Right ventricle myocardium superior (tissue), 1 donor: ENCODE measurements at regions not wholly inside any gene's neighbourhood (a gene's known extent, or its start where the extent isn't known, plus 50 kb on each side); places are given as distances from the start of the nearest gene placed in this dataset.

Source experiments
- ATAC-seq: fragments of 200-7000 bp; cut with Tn5 transposase; one replicate; pipeline ENCODE4 v1.9.1; 2020; ENCODE audit warnings: mild to moderate bottlenecking; ENCODE audit not compliant: poor library complexity
- DNase-seq: peaks from one replicate; pipeline ENCODE4 v3.0.0-alpha.2; 2020
- intact Hi-C: fragments of 100-400 bp; cut with DNase I; formaldehyde crosslinking; loops from one replicate; pipeline ENCODE4 v1.11.2; 2022
- donor health status: DM: no; HTN: yes; CAD: no; lungs with severe emphysema.

DNA sequence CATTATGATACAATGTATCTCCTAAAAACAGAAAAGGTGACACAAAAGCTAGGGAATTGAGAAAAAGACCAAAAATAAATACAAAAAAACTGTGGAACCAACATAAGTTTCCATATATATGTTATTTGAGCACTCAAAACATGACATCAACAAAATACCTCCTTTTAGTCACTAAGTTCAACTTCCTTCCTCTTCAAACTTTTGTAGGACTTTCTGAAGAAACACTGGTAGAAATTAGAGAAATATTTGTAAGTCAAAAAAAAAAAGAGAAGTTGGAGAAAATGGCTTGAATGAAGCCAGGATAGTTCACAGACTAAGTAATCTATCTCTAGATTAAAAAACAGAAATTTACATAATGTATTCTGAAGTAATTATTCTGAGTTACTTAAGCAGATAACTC, 208.4 kb upstream of the ALCAM start:
- DNase-seq, result no peak
- intact Hi-C loops, result no loop called here
- ATAC-seq, result no peak

DNA sequence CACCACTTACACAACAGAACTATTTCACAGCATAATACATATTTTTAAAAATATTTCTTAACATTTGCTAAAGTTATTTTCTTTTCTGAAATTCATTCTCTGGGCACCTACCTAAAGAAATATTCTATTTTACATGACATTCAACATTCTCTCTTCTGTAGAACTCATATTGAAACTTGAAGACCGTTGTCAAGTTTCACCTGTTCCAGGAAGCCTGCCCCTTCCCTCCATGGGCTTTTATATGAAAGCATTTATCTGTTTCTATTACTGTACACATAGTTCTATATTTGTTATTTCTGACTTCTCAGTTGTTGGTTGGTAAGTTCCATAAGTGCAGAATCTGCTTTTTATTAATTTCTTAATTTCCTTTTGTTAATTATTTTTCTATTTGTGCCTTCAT, 204.3 kb upstream of the ALCAM start:
- ATAC-seq (no peak), DNase-seq (no peak)
- intact Hi-C loops, result no loop called here

- intact Hi-C loops, result no loop called here
- ATAC-seq (no peak), DNase-seq (no peak)
These were observed 199.8 kb upstream of the ALCAM start for GRCh38 chr3:105166893-105167292.

- intact Hi-C loops, result no loop called here
- peak; percentile 34 for ATAC-seq
These were observed 196.3 kb upstream of the ALCAM start for GRCh38 chr3:105170423-105170822.

DNA sequence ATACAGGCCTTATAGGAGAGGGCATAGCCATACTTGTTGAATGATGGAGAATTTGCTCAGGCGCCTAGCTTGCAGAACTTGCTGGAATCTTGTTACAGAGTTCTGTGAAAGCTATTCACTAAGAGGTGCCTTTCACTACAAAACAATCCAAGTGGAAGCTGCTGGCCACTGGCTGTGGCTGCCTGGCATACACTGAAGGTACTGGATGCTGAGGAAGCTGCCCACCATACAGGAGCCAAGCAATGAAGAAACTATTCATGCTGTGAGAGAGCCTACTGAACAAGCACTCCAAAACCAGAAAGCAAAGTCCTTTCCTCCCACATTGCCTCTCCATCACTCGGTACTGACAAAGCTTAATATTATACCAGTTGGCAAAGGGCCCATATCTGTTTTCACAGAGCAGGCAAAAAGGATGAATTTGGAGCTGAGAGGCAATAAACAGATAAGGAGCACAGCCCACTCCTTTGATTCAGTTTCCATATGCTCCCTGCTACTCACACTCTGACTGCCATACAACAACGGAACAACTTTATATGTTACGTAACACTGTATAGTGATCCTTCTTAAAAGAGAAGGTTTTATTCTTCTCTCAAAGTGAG, 192.6 kb upstream of the ALCAM start:
- DNase-seq (no peak), ATAC-seq (no peak)
- intact Hi-C loops, result no loop called here

More at GRCh38 chr3:105170423-105170822, 196.3 kb upstream of the ALCAM start:
- no peak for DNase-seq

GRCh38 chr3:105177576-105177975, 189.1 kb upstream of the ALCAM start:
- intact Hi-C loops, result no loop called here
- ATAC-seq (no peak), DNase-seq (no peak)

DNA sequence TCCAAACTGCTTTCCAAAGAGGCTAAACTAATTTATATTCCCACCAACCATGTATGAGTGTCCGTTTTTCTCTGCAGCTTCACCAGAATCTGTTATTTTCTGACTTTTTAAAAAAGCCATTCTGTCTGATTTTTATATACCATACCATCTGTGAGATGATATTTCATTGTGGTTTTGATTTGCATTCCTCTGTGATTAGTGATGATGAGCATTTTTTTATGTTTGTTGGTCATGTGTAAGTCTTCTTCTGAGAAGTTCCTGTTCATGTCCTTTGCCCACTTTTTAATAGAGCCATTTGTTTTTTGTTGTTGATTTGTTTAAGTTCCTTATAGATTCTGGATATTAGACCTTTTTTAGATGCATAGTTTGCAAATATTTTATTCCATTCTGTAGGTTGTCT, 179.4 kb upstream of the ALCAM start:
- no peak for DNase-seq
- intact Hi-C loops, result no loop called here
- ATAC-seq, result no peak

DNA sequence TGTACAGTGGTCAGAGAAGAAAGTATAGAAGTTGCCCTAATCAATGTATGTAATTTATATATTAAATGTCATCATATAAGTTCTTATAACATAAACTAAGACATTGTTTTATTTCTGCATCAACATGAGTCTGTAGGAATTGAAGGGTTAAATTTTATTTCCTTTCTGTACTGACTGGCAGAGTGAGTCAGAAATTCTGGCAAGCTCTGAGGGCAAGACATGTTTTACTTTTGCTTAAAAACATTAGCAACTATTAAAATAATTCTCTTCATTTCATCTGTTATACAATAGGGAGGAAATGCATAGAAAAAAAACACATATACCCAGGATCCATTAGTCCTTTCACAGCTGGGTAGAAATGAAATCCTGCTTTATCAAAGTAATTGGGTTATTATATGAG, 171.4 kb upstream of the ALCAM start:
- DNase-seq (no peak), ATAC-seq (no peak)
- intact Hi-C loops, result no loop called here

DNA sequence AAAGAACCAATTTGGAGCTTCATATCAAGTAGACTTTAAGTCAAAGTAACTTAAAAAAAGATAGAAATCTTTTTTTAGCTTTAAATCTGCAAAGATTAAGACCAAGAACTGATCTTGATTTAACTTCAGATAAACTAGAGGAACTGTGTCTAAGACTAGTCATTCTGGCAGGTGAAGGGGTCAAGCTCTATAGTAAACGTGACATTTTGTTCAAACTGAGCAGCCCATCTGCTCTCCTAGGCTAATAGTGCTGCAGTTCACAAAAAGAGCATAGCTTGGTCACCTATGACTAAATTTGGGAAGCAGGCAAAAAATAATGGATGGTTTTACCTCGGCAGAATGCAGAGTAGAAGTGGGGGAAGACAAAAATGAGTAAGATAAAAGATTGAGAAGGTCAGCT, 168.8 kb upstream of the ALCAM start:
- intact Hi-C loops, result no loop called here
- DNase-seq (no peak), ATAC-seq (no peak)

- DNase-seq (no peak), ATAC-seq (no peak)
- intact Hi-C loops, result no loop called here
These were observed 167.5 kb upstream of the ALCAM start for GRCh38 chr3:105199217-105199616.

GRCh38 chr3:105210141-105210540, 156.6 kb upstream of the ALCAM start:
- DNase-seq, result no peak
- ATAC-seq, result no peak
- intact Hi-C loops, result no loop called here

DNA sequence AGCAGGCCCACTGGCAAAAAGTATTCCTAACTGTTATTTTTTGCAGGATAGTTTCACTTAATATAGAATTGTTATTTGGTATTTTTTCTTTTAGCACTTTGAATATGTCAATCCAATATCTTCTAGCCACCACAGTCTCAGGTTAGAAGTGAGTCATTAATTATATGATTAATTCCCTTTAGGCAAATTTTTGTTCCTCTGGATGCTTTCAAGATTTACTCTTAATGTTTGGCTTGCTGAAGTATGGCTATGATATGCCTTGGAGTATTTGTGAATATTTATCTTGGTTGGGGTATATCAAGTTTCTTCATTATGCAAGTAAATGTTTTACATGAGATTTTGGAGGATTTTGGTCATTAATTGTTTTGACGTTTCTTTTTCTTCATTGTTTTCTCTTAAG, 152.1 kb upstream of the ALCAM start:
- DNase-seq (no peak), ATAC-seq (no peak)
- intact Hi-C loops, result no loop called here

DNA sequence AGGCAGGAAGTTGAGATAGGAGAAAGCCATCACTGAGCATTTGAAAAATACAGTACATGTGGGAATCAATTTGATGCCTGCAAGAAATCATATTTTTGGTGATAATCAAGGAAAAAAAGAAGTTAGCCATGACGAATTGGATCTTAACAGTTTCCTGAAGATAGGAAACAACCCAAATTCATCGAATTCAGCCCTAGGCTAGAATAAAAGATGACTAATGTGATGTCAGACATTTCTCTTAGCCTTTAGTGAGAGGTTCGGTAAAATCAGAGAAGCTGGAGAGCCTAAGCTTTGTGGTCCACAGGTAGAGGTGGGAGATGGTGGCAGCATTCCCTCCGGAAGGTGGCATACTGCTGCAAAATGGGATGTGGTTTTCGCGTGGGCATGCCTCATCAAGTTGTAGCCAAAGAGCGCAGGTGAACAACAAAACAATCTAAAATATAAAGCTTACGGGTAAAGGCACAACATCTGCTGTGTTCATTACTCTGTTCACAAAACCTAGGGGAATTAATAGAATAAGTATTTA, 144.1 kb upstream of the ALCAM start:
- intact Hi-C loops, result no loop called here

DNA sequence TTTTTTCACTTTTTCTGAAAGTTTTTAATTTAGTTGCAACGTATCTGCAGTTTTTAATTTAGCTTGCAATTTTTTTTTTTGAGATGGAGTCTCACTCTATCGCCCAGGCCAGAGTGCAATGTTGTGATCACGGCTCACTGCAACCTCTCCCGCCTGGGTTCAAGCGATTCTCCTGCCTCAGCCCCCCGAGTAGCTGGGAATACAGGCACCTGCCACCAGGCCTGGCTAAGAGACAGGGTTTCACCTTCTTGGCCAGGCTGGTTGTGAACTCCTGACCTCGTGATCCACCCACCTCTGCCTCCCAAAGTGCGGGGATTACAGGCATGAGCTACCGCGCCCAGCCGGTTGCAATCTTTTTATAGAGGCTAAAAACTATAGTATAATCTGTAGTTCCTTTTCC, 142.9 kb upstream of the ALCAM start:
- intact Hi-C loops, result no loop called here
- no peak for DNase-seq

More for the DNA sequence above, 144.1 kb upstream of the ALCAM start:
- ATAC-seq (no peak), DNase-seq (no peak)

DNA sequence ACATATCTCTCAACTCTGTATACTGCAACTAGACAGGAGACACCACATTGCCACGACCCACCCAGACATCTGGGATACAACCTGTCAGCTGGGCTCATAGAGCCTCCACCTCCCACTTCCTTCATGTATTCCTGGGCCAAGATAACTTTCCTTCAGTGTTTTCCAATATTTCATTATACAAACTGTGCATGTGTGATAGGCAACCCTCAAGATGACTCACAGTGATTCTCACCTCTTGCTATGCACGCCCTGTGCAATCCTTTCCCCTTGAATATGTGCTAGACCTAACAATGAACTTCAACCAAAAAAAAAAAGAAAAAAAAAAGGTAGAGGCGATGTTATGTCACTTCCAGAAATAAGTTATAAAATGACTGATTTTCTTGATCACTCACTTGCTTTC, 138.0 kb upstream of the ALCAM start:
- no peak for ATAC-seq
- no peak for DNase-seq
- intact Hi-C loops, result no loop called here

More for the DNA sequence above, 142.9 kb upstream of the ALCAM start:
- ATAC-seq, result no peak

DNA sequence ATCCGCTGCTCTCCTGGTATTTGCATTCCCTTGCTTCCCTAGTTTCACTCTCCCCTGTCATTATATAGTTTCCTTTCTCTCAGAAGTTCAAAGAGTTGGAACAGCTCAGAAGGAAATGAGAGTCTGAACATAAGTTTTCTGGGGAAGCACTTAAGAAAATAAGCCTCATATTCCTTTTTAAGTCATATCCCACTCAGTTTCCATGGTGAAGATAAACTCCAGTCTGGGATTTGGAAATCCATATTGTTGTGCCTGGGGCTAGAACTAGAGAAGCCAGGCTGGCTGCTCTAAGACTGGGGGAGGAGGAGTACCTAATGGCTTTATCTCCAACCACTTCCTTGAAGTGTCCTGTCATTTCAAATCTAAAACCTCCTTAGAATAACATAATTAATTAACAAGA, 134.2 kb upstream of the ALCAM start:
- ATAC-seq, result no peak

DNA sequence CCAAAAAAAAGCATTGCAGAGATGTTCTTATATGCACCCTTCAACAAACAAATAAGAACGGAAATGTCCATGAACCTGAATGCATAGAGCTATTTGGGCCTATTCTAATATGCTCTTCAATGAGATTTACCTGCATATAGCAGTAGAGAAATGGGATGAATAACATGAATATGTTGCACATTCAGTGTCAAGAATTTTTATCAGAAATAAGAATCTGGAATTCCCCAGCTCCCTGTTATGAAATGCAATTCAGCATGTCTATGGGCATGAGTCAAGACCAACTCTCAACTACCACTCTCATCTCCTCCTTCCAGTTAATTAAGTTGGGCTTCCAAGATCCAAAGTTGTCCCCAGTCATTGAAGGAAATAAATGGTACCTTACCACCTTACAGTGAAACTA, 133.7 kb upstream of the ALCAM start:
- DNase-seq (no peak), ATAC-seq (no peak)
- intact Hi-C loops, result no loop called here

More for the DNA sequence above, 134.2 kb upstream of the ALCAM start:
- DNase-seq, result no peak
- intact Hi-C loops, result no loop called here

GRCh38 chr3:105235221-105235620, 131.5 kb upstream of the ALCAM start:
- ATAC-seq (no peak), DNase-seq (no peak)
- intact Hi-C loops, result no loop called here

- ATAC-seq (no peak), DNase-seq (no peak)
- intact Hi-C loops, result no loop called here
These were observed 130.9 kb upstream of the ALCAM start for GRCh38 chr3:105235785-105236184.

GRCh38 chr3:105238367-105238766, 128.3 kb upstream of the ALCAM start:
- no peak for ATAC-seq
- DNase-seq, result no peak
- intact Hi-C loops, result no loop called here

DNA sequence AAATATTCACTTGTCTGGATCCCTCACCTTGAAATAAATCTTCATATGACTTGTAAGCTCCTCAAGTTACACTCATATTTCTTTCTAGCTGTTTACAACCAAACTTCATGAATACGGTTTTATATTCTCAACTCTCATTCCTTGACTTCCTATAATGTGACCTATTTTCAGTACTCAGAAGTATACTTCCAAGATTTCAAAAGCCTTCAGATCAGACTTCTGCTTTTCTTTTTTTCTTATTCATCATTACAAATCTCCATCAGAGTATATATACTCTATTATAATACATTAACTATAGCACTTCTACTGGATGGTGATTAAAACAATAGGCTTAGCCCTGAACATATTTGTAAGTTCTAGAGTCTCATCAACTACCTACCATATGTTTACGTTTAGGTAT, 123.6 kb upstream of the ALCAM start:
- intact Hi-C loops, result no loop called here
- no peak for ATAC-seq

More for the DNA sequence above, 123.6 kb upstream of the ALCAM start:
- no peak for DNase-seq
